ENCODE measurements at regions not wholly inside any gene's neighbourhood (a gene's known extent, or its start where the extent isn't known, plus 50 kb on each side); places are given as distances from the start of the nearest gene placed in this dataset.

GRCh38 chr16:86320237-86320595, 190.1 kb upstream of the FOXF1 start:
- ATAC-seq, result no peak
- intact Hi-C loops (cut with DNase I), result no loop called here
- Histone ChIP-seq H3K27ac (no peak overlapping the region), H3K27me3 (peaks cover 0 to 52% (median 34%) of the 10 kb centered on the region in 7 donors), H3K4me1 (no peaks in the 10 kb centered on the region), H3K36me3 (no peaks in the 10 kb centered on the region), H3K9me3 (peaks cover 0 to 6% (median 0%) of the 10 kb centered on the region in 11 donors), H3K4me3 (no peak overlapping the region)
- WGBS, 2 donors, result 88 to 89% methylated on average over 3 of the region's 3 CpGs
- no peak for DNase-seq
- TF ChIP-seq CTCF (IDR thresholded peaks at IDR 0.05), result no peak

- no peaks in the 10 kb centered on the region for H3K36me3 ChIP-seq
- intact Hi-C loops (cut with DNase I), result no loop called here
- H3K4me1 ChIP-seq, result no peaks in the 10 kb centered on the region
- 80 to 82% methylated on average over 9 of the region's 9 CpGs for WGBS, 2 donors
- H3K27me3 ChIP-seq, result peaks cover 0 to 55% (median 34%) of the 10 kb centered on the region in 7 donors
- no peak for TF ChIP-seq CTCF (IDR thresholded peaks at IDR 0.05)
- DNase-seq (no peak), ATAC-seq (no peak)
- peaks cover 0 to 12% (median 0%) of the 10 kb centered on the region in 11 donors for H3K9me3 ChIP-seq
- no peak overlapping the region for H3K4me3 ChIP-seq
- H3K27ac ChIP-seq, result no peak overlapping the region
These were observed 188.8 kb upstream of the FOXF1 start for GRCh38 chr16:86321491-86321890.

GRCh38 chr16:86322283-86322682, 188.0 kb upstream of the FOXF1 start:
- DNase-seq (no peak), ATAC-seq (no peak)
- H3K9me3 ChIP-seq, result peaks cover 0 to 12% (median 0%) of the 10 kb centered on the region in 11 donors
- intact Hi-C loops (cut with DNase I), result no loop called here
- no peak overlapping the region for H3K27ac ChIP-seq
- H3K4me3 ChIP-seq, result no peak overlapping the region
- 27 to 43% methylated on average over 6 of the region's 6 CpGs for WGBS, 2 donors
- H3K27me3 ChIP-seq, result peaks cover 0 to 61% (median 34%) of the 10 kb centered on the region in 7 donors
- H3K4me1 ChIP-seq, result no peaks in the 10 kb centered on the region
- no peak for TF ChIP-seq CTCF (IDR thresholded peaks at IDR 0.05)
- H3K36me3 ChIP-seq, result no peaks in the 10 kb centered on the region

GRCh38 chr16:86322806-86323205, 187.5 kb upstream of the FOXF1 start:
- WGBS, 2 donors, result 40 to 45% methylated on average over 8 of the region's 8 CpGs
- Histone ChIP-seq H3K36me3 (no peaks in the 10 kb centered on the region), H3K4me3 (no peak overlapping the region), H3K27ac (no peak overlapping the region), H3K27me3 (peaks cover 0 to 66% (median 38%) of the 10 kb centered on the region in 7 donors), H3K4me1 (no peaks in the 10 kb centered on the region), H3K9me3 (peaks cover 0 to 12% (median 0%) of the 10 kb centered on the region in 11 donors)
- no peak for TF ChIP-seq CTCF (IDR thresholded peaks at IDR 0.05)
- no peak for ATAC-seq
- intact Hi-C loops (cut with DNase I), result no loop called here
- DNase-seq, result no peak

Measured in heart right ventricle (tissue), 16 donors.